ENCODE measurements at regions not wholly inside any gene's neighbourhood (a gene's known extent, or its start where the extent isn't known, plus 50 kb on each side); places are given as distances from the start of the nearest gene placed in this dataset.

DNA sequence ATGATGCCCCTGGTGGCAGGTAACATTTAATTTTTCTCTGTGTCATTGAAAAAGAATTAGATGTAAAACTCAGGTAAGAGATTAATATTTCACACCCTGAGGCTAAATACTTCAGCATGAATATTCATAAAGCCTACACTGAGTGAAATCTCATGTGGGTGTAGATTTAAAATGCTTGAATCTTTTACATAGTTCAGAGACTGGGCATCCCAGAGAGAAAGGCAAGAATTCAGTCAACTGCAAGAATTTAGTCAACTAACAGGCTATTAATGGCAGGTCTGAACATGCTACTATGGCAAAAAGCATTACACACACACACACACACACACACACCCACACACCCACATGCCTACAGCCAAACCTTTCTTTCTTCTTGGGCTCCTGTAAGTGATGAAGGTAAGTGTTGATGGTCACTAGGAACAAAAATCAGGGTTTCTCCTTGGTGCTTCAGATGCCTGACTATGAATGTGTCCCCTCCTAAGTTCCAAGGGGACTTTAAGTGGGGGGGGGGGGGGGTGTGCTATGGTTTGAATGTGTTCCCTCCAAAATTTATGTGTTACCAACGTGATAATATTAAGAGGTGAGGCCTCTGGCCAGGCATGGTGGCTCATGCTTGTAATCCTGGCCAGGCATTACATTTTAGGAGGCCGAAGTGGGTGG lies 63.7 kb upstream of the PSMD7 start:
- no peak for DNase-seq

DNA sequence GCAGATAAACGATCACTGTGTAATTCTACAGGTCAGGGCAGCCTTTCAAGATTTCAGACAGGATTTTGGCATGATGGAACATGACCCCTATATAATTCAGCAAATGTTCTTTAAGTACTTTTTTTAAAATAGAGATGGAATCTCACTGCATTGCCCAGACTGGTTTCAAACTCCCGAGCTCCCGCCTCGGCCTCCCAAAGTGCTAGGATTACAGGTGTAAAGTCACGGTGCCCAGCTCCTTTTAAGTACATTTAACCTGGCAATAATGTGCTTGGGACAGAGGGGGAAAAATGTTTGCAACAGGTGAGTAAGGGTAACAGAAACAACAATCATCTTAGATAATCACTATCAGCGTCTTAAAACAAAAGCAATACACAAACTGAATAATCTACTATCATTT lies 66.5 kb upstream of the PSMD7 start:
- no peak for DNase-seq

DNA sequence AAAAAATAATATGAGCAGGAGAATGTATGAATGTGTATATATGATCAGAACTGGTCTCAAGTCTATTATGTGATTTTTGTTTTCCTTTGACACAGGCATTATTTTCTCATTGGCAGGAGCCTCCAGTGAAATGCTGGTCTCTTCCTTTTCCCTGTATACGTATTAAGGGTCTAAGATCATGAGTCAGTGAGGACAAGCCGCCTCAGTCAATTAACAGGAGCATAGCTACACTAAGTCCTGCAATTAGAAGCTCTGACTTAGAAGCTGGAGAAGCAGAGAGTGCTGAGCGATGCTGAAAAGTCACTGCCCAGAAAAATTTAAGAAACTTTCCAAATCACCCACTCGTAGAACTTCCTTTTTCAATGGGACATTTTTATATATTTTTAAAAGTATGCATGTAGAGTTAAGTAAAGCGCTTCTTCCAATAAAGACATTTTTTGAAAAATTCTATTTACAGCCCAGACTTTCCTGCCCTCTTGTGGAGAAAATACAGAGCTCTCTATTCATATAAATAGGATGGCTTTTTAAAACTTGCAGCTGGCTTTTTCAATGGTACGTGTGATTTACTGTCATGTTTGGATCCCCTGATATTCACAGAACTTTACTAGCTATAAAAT lies 70.2 kb upstream of the PSMD7 start:
- DNase-seq: no peak

DNA sequence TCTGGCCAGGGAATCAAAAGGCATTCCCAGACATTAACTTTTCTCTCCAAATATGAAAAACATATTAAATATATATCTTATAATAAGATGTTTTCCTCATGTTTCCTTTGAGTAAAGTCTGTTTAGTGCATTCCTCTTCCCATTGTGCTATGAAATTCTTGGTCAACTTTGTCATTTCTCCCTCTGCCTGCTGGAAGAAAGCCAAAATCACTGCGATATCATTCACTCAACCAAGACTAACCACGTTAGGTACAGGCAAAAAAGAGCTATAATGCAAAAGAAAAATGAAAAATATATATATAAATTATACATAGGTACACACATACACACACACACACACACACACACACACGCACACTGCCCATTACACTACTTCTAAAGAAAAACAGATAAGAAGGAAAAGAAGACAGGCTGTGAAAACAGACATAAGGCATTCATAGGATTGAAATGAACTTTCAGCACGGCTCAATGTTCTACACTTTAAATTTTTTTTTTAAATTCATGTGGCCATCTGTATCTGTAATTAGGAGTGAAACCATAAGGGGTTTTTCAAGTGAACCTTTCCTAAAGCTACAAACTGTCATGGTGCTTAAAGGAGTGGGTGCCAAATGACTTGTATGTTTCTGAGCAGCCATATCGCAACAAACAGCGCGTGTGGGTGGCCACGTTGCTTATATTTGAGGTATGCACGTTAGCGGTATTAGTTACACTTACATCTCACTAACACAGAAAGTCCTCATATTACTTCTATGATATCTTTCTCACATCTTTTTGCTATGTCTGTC lies 71.6 kb upstream of the PSMD7 start:
- no peak for DNase-seq

DNA sequence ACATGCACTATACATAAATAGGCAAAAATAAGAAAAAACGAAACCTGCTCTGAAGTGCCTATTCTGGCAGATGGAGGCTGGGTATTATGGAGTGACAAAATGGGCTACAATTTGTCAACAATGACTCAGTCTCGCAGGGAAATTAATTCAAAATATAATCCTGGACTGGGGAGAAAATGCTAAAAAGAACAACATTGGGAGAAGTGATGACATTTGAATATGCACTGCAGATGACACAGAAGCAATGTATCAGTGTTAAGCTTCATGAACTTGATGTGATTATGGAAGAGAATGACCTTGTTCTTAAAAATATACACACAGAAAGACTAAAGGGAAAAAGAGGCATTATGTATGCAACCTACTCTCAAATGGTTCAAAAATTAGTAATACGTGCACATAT lies 74.8 kb upstream of the PSMD7 start:
- no peak for DNase-seq

DNA sequence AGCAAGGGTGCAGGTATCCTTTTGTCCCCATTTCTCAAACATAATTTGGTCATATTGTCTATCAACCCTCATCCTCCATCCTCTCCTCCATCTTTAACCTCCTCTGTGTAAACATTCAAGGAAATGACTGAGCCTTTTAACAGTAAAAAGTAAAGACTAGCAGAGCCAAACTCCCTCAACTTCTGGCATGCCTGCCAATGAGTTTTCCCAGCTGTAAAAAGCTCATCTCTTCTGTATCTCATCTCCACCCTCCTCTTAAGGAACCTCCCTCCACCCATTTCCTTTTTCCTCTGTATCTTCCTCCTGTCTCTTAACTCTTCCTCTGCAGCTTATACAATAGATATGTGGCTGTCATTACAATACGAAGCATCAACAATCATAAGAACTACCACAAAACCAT lies 76.9 kb upstream of the PSMD7 start:
- DNase-seq: no peak

DNA sequence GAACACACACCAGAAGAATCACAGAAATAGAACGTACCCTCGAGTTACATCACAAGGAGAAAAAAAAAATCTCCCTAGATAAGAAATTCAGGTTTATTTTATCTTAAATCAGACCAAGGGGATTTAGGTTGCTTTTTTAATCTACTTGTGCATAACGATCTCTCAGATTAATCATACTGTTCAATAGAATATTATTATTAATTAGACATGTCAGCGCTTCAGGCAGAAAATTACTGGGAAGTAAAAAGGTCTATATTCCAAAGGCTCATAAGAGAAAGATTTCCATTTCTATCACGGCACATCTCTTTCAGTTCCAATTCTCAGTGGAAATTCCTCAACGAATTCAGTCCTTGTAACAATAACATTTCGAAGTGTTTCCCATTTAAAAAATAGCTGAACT lies 77.7 kb upstream of the PSMD7 start:
- no peak for DNase-seq

DNA sequence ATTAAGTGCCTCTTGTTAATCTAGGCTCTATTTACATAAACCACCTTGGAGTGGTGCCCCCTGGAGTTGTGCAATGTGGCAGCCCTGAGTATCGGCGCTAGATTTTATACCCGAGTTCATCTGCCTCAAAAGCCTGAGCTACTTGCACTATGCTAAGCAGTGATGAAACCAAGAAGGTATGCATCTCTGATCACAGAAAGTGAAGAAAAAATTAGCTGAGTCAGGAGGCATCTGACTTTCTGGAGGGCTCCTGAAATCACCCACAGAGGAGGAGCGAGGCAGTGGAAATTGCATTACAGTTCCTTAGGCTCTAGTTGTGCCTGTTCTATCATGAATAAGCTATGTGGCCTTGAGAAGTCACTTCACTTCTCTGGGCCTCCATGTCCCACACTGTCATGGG lies 80.3 kb upstream of the PSMD7 start:
- DNase-seq: no peak

DNA sequence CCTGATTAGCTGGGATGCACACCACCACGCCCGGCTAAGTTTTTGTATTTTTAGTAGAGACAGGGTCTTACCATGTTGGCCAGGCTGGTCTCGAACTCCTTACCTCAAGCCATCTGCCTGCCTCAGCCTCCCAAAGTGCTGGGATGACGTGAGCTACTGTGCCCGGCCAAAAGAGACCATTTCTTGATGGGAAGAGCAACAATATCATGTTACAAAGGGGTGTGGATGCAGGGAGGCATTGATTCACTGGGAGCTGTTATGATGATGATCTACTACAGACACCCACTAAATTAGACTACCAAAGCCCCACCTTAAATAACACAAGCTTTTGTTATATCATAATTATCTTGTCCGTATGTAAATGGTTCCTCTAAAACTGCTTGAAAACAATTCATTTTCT lies 81.4 kb upstream of the PSMD7 start:
- DNase-seq: no peak

DNA sequence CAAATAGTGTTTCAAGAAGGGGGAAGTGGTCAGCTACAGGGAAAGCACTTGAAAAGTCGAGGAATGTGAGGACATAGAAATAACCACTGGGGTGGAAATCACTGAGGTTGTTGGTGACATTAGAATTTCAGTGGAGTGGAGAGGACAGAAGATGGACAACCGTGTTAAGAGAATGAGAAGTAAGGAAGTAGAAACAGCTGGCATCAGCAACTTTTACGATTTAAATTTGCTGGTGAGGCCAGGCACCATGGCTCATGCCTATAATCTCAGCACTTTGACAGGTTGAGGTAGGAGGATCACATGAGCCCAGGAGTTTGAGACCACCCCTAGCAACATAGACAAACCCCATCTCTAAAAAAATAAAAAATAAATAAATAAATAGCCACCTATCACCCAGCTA lies 83.2 kb upstream of the PSMD7 start:
- no peak for DNase-seq

DNA sequence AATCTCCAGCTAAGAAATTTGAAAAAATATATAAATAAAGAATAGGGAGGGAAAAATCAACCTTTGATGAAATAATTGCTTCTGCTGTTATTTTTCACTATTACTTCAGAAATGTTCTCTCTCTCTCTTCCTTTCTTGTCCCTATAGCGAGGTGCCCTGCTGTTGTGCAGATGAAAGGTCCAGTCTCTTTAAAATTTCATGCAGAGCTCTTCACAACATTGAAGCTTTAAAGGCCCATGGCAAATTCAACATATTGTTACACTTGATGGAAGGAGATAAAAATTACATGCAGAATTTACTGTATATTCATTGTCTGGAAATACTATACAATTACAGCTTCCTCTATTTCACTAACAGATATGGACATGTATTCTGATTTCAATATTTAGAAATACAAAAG lies 86.4 kb upstream of the PSMD7 start:
- no peak for DNase-seq

DNA sequence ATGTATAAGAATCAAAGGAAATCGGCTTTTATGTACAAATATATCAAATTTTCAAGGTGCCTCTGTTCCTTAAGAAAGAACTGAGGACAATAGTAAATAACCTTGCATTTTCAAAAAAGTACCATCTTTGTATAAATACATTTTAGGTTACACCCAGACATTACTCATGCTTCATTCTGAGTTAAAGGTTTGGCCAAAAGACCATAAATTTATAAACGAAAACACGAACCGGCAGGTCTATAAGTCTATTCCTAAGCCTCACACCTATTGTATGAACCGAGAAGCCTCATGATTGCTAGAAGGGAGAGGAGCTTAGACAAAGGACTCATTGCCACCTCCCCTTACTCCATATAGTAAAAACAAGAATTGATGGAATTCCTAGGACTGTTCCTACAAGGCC lies 94.6 kb upstream of the PSMD7 start:
- DNase-seq: no peak

DNA sequence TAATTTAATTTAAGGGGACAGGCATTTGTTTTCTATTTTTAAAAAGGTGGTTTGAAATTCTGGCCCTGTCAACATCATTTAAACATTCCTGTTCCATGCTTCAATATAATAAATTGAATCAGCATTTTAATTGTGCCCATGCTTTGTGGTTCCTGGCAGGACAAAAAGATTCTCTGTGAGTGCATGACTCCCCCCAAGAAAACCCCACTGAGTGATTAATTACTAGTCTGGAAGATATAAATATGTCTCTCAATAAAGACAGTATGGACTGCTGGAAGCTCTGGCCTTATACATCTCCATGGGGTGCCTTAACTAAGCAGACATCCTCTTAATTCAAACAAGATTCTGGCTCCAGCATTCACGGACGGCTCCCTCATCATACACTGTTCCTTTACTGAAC lies 95.0 kb upstream of the PSMD7 start:
- DNase-seq: no peak

DNA sequence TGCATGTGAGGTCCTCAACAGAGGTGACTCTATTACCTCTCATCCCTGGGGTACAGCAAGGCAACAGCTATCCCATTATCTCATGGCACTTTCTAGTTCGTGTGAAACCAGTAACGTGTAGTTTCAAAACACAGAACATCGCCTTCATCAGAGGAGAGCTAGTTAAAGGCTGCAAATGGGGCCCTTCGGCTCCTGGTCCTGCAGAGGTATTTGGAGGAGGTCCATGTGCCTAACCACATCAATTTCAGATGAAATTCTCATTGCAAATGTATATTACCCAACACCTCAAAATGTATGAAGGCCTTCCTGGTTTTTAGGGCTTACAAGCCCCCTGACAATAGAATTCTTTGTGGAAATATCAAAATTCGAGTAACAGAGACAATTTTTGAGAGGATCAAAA lies 95.7 kb upstream of the PSMD7 start:
- no peak for DNase-seq

DNA sequence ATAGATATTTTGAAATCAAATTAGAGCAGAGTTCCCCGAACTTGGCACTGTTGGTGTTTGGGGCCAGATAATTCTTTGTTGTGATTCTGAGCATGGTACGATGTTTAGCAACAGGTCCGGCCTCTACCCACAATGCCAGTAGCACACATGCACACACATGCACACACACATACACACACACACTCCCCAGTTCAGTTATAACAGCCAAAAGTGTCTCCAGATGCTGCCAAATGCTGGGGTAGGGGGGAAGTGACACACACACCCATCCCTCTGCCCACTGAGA lies 96.8 kb upstream of the PSMD7 start:
- no peak for DNase-seq

DNA sequence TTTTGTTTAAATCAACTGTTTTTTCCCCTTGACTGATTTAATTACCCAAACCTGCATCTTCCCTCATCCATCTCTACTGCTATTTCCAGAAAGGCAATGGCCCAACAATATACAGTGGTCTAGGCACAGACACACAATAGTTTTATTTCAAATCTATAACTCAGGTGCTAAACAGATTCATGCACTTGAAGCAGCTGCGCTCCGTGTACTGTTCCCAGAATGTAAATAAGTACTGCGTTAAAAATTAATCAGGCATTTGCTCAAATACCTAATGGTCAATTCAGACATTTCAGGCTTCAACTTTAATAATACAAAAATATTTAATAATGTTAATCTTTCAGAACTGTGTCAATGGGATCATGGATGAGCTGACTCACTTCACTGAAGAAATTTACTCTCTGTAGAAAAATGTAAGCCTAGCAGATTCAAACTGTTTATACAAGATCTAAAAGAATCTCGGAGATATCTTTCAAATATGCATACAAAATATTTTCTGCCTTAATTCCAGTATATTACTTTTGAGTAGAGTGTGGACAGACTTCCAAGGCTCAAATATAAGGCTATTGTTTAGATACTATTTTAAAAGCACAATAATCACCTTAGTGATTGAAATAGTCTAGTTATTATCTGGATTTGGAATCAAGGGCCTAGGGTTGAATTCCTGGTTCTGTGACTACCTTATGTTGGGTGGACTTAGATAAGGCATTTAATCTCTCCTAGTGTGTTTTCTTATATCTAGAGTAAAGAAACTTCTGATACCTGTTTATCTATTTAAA lies 97.4 kb upstream of the PSMD7 start:
- no peak for DNase-seq

DNA sequence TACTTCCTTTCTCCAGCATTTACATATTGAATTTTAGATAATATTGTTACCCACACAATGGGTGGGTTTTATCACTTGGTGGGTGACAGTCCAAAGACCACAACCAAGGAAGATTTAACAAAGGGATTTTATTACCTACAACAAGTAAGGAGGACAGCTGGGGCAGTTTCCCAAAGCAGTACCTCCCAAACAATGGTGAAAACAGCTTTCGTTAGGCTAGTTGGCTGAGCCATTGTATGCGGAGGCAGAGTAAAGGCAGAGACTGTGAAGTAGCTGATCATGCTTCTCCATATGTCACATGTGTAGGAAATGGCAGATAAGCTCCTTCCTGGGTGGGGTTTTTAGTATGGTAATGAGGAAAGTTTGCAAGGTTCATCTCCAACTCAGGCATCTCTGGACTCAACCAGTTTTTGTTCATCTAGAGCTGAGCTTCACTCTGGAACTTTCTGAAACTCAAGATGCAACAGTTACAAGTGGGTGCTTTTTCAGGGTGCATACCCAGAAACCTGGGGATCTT lies 104.3 kb upstream of the PSMD7 start:
- no peak for DNase-seq

DNA sequence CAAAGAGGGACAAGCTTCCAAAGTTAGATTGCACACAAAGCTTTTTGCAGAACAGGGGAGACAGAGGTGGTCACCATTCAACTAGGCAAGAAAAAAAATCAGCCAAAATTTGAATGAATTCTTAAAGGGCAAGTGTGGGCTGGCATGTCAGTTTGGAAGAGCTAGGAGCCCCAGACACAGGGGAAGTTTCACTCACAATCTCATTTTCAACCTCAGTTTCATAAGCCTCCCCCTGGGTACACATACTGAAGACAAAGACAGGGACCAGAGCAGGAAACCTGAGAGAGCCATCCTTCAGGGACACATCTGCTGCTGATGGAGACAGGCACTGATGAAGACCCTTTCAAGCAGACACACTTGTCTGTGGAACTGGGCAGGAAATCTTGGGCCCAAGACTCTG lies 106.3 kb upstream of the PSMD7 start:
- no peak for DNase-seq

DNA sequence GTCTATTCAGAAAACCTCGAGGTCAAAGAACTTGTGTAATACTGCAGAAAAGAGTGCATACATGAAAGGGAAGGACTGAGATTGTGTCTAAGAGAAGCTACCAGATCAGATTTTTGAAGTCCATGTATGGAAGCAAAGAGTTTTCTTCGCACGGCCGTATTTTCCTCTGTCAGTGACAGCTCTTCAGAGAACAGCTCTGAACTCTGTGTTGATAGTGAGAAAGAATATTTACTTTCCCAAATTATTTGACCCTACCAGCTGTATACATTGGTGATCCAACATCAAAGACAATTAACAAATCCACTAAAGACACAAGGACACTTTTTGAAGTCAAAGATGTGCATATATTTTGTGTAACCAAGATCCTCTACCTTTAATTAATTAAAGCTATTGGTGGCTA lies 107.8 kb upstream of the PSMD7 start:
- DNase-seq: no peak

DNA sequence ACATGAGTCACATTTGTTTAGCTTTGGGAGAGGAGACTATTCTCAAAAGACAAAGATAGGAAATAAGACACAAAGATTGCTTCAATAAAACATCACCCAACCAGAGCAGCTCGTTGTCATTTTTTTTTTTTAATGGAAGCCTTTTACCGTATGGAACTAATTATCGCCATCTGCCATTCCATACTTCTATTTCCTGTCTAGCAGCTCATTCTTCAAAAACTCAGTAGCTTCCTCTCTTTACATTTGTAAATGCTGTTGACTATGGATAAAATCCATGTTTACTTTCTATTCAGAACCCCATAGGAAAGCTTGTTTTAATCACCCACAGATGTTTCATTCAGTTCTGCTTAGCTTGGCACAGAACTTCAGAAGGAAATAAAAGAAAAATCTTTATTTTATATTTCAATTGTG lies 110.0 kb upstream of the PSMD7 start:
- DNase-seq: no peak

DNA sequence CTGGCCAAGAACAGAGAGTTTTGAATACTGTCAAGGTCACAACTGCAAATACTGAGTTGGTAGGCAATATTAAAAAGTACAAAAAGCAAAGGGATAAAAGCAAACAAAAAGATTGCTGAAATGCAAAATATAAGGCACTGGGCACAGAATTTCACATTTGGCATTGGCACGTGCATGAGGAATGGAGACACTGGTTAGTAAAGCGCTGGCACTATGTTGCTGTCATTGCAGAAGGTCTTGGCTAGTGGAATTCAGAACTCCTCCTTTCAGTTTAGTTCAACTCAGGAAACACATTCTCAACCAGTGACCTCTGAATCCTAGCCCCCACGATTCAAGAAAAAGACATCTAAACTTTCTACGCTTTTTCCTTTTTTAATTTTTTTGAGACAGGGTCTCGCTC lies 111.8 kb upstream of the PSMD7 start:
- no peak for DNase-seq

DNA sequence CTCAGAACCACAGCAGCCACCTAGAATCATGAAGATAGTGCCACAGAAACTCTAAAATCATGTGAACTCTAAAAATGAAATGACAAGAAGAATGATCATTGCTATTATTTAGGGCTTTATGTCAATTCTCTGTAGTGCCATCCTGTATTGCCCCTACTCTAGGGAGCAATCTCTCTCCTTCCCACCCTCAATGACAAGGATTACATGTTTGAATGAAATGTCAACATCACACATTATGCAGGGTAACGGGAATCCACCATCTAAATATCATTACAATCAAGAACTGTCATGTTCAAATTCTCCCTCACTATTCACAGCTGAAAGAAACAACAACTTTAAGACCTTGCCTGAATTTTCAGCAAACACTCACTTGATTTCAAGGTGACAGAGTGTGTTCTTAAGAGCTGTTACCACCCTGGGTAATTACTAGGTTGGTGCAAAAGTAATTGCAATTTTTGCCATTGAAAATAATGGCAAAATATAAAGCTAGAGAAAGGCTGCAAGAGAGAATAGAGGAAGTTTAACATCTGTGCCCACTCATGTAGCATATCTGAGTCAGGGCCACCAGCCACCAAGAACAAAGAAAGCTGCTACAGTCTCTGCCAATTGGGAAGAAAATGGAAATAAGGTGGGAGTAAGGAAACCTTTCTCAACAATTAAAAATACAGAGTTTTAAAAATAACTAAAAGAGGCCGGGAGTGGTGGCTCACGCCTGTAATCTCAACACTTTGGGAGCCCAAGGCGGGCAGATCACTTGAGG lies 112.8 kb upstream of the PSMD7 start:
- DNase-seq: no peak

All from right forelimb (tissue), 1 donor.